ENCODE measurements at regions not wholly inside any gene's neighbourhood (a gene's known extent, or its start where the extent isn't known, plus 50 kb on each side); places are given as distances from the start of the nearest gene placed in this dataset.

DNA sequence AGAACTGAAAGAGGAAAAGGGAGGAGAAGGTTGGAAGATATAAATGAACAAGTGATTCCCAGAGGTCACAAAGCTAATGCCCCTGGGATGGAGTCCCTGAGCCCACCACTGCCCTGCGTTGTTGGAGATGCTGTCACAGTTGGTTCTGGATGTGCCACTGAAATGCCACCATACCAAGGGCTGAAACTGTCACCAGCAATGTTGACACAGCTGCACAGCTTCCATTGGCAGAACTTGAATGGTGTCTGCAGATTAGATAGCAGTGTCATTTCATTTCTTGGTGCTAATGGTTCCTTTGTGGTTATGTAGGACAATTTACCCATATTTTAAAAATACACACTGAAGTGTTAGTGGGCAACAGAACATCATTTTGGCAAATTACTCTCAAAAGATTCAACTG, 120.7 kb downstream of the TBXT start:
- DNase-seq = no peak

DNA sequence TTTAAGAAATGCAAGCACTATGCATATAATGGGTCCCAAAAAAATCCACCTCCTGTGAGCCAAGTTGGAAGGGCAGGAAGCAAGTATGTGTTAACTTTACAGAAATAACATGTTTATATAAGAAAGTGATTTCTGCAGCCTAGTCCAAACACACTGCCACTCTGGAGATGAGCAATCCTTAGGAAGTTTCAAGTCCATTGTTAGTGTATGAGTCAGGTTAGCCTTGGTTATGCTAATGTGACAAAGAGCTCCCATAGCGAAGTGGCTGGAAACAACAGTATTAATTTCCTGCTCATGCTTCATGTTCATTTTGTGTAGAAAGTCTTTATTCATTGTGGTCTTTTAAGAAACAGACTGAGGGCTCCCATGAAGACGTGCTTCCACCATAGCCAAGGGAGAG, 121.4 kb downstream of the TBXT start:
- no peak for DNase-seq

DNA sequence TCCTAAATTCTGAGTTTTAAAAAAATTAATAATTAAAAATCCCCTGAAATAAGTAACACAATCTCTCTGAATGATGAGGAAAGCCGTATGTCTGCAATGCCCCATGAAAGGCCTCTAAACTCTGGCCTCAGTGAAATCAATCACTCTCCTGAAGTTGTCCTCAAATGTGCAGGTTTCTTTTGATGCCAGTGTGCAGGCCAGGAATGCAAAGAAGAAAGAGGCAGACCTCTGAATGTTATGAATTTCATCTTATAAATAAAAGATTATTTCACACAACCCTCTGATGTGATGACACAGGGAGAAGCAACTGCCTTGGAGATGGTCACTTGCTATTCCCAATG, 121.8 kb downstream of the TBXT start:
- no peak for DNase-seq

DNA sequence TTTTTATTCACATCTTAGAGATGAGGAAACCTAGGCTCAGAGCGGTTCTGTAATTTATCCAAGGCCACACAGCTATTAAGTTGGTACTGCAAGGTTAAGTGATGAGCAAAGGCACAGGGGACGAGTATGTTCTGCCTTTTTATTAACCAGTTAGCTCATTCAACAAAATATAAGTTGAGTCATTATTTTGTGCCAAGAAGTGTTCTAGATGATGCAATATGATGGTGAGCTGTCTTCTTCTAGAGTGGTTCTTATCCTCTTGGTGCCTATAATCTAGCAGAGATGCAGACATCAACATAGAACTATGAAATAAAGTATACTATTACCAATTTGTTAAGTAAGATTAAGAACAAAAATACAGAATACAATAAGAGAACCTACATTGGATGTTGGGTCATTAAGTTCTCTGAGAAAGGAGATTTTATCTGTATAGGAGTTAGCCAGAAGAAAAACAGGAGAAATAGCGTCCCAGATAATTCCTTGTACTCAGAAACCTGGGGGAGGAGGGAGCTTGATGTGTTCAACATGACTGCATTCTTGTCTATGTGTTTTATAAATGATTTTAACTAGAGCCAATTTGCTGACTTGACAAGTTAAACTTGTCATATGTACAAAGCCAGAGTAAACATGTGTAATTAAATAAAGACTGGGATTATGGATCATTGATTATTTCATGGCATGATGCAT, 122.3 kb downstream of the TBXT start:
- DNase-seq = no peak

DNA sequence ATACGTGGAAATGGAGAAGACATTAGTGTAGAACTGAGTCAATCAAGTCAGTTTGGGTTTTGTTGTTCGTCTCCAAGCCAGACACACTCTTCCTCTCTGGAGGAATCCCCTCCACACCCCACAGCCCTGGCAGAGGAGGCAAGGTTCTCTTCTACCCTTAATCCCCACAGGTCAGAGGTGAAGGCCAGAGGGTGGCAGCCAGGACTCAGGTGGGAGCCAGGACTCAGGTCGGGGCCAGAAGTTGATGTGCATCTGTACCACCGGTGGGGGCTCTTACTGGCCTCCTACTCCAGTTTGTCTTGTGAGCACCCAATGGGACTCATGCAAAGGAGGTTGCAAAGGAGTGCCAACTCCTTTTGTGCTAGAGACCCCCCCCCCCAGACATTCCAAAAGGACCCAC, 126.4 kb downstream of the TBXT start:
- no peak for DNase-seq

DNA sequence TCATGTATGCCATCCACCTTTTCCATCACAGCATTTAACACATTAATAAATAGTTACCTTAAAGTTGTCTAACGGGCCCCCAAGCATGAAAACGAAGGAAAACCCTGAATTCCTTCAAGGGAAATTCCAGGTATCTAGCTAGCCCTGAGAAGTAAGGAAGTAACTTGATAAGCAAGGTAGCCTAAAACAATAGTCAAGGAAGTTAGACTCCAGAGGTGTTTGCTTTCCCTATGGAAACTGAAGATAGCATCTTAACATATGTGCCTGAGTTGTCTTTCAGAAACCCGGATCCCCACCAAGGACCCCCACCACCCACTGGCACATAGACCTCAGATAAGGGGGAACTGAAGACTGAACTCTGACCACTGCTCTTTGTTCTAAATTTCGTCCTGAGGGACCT, 127.4 kb downstream of the TBXT start:
- DNase-seq = no peak

DNA sequence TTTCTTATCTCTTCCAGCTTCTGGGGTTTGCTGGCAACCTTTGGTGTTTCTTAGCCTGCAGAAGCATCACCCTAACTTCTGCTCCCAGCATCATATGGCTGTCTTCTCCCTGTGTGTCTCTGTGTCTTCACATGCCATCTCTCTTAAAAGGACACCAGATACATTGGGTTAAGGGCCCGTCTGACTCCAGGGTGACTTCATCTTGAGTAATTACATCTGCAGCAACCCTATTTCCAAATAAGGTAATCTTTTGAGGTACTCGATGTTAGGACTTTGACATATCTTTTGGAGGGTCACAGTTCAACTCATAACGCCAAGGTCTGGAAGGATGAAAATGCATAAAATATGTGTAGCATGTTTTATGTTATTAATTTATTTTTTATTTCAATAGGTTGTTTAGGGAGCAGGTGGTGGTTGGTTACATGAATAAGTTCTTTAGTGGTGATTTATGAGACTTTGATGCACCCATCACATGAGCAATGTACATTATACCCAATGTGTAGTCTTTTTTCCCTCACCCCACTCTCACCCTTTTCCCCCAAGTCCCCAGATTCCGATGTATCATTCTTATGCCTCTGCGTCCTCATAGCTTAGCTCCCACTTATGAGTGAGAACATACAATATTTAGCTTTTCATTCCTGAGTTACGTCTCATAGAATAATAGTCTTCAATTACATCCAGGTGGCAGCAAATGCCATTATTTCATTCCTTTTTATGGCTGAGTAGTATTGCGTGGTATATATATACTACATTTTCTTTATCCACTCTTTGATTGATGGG, 131.1 kb downstream of the TBXT start:
- DNase-seq = no peak

DNA sequence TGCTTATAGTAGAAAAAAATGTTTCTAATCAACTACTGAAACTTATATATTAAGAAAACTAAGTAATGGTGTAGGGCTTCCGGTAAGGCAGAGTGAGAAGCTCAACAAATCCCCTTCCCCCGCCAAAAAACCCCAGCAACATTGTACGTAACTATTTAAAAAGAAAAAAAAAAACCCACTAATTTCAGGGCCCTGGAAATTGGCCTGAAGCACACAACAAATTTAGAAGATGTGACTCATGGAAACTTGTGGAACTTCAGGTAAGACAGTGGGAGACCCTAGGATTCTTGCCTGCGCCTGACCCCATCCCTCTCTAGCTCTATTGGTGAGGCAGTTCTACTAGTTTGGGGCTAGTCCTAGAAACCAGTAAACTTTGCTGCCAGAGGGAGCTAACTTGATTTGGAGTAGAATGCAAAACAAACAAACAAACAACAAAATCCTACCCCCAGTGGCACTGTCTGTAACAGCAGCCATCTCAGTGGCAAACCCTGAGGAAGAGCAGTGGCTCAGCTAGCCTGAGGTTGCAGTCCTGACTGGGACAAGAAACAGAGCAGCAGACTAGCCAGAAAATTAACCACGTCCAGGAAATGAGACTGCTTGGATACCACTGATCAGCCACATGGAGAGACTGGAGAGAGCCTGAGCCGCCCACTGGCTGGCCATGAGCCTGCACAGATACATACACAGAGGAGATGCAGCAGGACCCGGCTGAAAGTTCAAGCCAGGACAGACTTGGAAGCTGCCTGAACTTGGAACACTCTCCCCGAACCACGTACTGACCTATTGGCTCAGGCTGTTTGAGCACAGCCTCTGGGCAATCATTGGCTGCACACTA, 135.1 kb downstream of the TBXT start:
- DNase-seq = no peak

DNA sequence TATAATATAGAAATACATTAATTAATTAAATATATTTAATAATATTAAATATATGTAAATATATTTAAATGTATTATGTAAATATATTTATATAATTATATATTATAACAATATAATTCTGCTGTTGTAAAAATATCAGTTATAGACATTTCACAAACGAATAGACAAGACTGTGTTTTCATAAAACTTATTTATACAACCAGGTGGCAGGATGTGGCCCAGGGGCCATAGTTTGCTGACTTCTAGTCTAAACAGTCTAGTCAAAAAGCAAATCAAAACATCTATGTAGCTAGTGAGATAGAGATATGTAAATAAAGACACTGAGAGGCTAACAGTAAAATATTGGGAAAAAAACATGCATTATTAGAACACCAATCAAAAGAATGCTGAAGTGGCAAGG, 136.4 kb downstream of the TBXT start:
- DNase-seq = no peak

DNA sequence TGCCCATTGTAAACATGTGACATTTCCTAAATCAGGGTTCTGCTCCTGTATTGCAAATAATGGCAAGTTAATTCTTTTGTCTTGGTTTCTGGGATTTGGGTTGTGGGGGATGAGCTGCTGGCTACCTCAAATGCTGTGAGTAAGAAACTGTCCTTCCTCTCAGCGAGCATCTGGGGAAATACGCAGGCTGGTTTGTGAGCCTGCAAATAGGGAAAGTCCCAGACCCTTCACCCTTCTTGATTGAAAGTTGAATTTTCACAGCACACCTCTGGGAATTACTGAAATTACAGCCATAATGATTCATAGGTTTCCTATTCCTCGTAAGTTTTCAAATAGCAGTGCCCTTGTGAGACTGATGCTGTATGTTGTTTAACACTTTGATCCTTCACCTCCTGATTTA, 138.1 kb downstream of the TBXT start:
- no peak for DNase-seq

DNA sequence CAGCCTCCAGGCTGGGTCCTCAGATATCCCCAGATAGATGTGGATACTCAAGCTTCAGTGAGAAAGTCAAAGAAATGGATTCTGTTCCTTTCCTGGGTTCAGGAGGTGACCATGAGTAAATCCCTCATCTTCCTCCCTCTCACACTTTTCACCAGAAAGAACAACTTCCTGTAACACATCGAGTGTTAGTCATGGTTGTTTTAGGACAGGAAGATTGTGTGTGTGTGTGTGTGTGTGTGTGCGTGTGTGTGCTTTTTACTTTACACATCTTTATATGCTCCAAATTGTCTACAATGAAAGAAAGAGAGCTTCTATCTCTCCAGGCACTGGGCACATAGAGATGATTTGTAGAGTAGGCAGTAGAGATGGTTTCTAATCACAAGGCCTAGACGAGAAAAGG, 139.9 kb downstream of the TBXT start:
- no peak for DNase-seq

DNA sequence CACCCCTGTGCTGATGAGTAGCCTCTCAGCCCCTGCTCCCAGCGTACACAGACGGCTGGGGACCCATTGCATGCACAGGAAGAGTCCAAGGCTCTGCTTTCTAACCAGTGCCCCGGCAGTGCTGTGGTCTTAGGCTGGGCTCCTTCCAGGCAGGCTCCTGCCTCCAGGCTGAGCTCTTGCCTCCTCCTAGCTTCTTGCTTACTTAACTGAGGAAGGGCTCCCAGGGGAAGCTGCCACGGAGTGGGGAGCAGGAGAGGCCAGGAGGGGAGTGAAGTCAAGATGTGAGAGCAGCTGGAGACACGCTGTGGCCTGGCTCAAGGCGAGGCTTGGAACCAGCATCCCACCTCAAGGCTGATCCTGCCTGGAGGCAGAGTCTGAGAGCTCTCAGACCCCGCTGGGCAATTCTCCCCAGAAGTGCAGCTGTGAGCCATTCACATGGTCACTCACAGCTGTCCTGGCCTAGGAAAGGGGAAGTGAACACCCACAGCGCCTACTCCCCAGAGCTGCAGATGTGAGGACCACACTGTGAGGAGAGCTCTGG, 141.0 kb downstream of the TBXT start:
- DNase-seq = no peak

DNA sequence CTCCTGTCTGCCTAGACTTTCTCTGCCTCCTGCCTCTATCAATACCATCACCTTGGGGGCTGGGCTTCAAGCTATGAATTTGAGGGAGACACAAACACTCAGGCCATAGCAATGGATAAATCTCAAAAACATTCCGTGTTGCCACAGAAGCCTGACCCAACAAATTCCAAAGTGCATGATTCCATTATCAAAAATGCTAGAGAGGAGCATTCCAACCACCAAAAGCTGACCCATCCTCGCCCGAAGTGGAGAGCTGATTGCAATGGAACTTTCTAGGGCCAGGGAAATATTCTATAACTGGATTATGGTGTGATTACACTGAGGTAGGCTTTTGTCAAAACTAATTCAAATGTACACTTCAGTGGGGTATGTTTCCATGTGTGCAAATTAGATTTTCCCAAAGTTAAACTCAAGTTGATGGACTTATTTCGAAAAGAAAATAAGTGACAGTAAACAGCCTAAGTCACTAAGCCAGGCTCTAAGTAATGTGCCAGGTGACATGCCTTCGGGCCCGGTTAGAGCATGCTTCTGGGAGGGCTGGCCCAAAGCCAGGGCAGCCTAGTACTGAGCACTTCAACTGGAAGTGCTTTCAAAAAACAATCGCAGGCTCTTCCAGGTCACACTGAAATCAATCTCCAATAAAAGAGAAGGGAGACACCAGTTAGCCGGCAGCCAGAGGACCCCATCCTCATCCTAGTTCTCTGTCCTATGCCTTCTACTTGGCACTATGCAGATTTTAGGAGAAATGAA, 142.3 kb downstream of the TBXT start:
- DNase-seq = no peak

DNA sequence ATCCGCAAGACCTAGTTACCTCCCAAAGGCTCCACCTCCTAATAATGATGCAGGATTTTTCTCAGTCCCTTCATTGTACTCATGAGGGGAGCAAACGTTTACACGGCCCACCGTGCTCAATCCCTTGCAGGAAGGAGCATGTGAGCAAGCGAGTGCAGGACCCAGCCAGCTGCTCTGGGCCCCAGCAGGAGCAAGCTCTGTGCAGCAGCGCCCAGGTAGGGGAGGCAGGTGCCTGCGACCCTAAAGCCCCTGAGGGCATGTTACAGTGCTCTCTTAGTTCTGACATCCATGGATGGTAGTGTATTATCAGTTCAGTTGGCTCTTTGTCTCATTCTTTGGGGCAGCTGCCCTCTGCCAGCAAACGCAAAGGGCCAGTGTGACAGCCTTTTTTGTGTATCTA, 143.4 kb downstream of the TBXT start:
- no peak for DNase-seq

DNA sequence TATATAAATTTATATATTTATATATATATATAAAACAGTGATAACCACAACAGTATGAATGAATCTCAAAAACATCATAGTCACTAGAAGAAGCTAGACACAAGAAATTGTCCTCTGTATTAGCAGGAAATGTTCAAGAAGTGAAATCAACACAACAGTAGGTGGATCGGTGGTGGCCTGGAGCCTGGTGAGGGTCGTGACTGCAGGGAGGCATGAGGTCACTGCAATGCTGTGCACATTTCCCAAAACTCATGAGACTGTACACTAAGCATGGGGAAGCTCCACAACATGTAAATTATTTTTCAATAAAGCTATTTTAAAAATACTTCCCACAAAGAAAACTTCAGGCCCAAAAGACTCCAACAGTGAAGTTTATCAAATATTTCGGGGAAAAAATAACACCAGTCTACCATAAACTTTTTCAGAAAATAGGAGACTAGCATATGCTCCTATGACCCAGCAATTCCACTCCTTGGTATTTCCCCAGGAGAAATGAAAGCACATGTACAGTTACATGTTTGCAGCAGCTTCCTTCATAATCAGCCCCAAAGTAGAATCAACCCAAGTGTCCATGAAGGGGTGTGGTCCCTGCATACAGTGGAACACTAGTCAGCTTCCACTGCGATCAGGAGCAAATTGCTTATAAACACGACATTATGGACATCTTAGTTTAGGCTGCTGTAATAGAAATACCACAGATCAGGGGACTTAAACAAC, 144.2 kb downstream of the TBXT start:
- DNase-seq = no peak

DNA sequence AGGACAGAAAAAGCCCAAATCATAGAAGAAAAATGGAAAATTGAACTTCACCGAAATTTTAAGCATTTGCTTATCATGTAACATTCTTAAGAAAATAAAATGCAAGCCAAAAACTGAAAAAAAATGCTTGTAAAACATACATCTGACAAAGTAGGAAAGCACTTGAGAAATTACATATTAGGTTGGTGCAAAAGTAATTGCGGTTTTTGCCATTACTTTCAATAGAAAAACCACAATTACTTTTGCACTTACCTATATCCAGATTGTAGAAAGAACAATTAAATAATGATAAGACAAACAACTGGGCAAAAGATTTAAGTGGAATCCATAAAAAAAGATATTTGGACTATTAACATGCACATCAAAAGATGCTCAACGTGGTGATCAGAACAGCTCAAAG, 146.2 kb downstream of the TBXT start:
- no peak for DNase-seq

DNA sequence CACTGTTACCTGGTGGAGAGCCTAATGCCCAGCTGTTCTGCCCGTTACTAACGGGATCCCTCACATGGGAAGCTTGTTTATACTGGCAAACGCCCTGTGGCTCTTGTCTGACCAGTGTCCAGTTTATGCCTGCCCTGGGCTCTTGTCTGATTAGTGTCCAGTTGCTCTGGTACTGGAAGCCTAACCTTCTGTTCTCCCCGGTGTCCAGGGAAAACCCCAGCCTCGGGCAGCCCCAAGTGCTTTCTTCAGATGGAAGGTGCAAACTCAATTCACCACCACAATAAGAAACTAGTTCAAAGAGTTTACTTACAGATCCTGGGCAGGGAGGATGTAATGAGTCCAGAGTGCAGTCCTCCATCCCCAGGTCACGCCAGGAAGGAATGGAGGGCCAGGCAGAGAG, 148.4 kb downstream of the TBXT start:
- DNase-seq = no peak

DNA sequence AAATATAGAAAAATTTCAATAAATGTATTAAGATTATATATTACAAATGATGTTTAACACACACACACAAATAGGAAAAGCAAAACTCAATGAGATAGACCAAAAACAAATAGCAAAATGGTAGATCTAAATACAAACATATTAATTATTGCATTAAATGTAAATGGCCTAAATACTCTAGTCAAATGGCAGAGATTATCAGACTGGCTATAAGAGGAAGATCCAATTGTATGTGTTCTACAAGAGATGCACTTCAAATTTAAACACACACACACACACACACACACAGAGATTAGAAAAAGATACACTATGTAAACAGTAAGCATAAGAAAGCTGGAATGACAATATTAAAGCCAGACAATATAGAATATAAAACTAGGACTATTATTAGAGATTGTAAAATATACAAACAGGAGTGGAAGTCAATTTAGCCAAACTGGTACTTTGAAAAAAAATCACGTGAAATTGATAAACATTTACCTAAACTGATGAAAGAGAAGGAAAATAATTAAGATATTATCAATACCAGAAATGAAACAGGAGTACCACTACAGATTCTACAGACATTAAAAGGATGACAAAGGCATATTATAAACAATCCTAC, 150.5 kb downstream of the TBXT start:
- no peak for DNase-seq

DNA sequence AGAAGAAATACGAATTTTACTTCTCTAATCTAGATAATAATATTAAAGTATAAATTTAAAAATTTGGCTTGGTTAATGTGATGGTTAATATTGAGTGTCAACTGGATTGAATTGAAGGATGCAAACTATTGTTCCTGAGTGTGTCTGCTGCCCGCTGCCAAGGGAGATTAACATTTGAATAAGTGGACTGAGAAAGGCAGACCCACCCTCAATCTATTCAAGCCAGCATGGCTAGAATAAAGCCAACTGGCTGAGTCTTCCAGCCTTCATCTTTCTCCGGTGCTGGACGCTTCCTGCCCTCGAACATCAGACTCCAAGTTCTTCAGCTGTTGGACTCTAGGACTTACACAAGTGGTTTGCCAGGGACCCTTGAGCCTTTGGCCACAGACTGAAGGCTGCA, 152.7 kb downstream of the TBXT start:
- DNase-seq = no peak

DNA sequence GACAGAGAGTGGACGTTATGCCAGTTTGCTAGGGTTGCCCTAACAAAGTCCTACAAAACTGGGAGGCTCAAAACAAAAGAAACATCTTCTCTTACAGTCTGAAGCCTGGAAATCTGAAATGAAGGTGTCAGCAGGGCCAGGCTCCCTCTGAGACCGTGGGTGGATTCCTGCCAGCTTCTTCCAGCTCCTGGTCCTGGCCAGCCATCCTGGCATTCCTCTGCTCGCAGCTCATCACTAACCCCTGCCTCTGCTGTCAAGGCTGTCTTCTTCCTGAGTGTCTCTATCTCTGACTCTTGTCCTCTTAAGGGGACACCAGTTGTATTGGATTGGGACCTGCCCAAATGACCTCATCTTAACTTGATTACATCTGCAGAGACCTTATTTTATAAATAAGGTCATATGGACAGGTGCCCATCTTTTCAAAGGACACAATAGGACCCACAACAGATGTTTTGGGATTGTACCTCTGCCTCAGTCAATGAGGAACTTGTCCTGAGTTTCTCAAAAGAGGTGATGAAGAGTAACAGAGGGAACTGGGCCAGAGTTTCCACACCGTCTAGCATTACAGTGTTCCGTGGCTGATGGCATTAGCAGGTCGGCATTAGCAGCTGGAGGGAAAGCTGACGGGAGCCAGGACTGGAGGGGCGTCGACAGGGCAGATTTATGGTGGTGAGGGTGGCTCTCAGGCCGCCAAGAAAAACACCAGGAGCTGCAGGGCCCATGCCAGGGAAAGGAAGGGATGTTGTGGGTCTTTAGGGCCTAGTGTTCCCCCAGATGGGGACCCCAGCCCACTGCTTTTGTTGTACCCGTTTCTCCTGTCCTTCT, 157.3 kb downstream of the TBXT start:
- no peak for DNase-seq
